ENCODE measurements at regions not wholly inside any gene's neighbourhood (a gene's known extent, or its start where the extent isn't known, plus 50 kb on each side); places are given as distances from the start of the nearest gene placed in this dataset.

DNA sequence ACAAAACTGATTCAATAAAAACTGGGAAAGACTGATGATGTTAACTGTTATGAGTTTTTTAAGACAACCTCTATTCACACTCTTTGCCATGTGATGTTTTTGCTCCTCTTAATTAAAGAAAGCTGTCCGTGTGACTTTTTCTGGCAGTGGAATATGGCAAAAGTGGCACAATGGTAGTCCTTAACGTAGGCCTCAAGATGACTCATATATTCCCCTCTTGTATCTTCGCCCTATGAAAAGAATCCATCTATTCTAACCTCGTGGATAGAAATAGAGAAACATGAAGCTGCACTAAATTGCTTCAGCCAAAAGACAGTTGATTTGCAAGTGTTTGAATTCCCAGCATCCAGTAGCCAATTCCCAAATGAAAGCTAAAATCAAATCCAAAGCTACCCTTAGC lies 603.8 kb upstream of the PCDH7 start:
- no peak for TF ChIP-seq EZH2 (IDR thresholded peaks at IDR 0.05; ENCODE audit: borderline replicate concordance, low read length)
- TF ChIP-seq, protein P1, sequence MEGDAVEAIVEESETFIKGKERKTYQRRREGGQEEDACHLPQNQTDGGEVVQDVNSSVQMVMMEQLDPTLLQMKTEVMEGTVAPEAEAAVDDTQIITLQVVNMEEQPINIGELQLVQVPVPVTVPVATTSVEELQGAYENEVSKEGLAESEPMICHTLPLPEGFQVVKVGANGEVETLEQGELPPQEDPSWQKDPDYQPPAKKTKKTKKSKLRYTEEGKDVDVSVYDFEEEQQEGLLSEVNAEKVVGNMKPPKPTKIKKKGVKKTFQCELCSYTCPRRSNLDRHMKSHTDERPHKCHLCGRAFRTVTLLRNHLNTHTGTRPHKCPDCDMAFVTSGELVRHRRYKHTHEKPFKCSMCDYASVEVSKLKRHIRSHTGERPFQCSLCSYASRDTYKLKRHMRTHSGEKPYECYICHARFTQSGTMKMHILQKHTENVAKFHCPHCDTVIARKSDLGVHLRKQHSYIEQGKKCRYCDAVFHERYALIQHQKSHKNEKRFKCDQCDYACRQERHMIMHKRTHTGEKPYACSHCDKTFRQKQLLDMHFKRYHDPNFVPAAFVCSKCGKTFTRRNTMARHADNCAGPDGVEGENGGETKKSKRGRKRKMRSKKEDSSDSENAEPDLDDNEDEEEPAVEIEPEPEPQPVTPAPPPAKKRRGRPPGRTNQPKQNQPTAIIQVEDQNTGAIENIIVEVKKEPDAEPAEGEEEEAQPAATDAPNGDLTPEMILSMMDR (conservative IDR thresholded peaks at IDR 0.05 in 1 of 2, IDR thresholded peaks at IDR 0.05 in 1 of 2; ENCODE audit: extremely low read depth in 1 of 2, insufficient read depth in 1 of 2, low read depth in 1 of 2, low read length in 2 of 2) = no peak

Measured in mammary epithelial cell (primary cell).